Chondrocyte (in vitro differentiated cells): ENCODE measurements at regions not wholly inside any gene's neighbourhood (a gene's known extent, or its start where the extent isn't known, plus 50 kb on each side); places are given as distances from the start of the nearest gene placed in this dataset.
"Not testable (repeated sequence)": the region's sequence is repeated elsewhere in the genome, so short reads cannot be mapped to it uniquely, and the experiment has no call there.

Source experiments
- DNase-seq: peaks from one replicate; pipeline ENCODE4 v3.0.0; 2021; ENCODE audit warnings: mixed read lengths, low spot score
- H3K27ac Mint-ChIP-seq: one replicate; pipeline ENCODE4 v1.8.0; 2021; ENCODE audit warnings: mild to moderate bottlenecking, moderate library complexity, mixed read lengths; ENCODE audit not compliant: unreplicated experiment
- H3K27me3 Mint-ChIP-seq: 2 replicates; pipeline ENCODE4 v1.8.0; 2021; ENCODE audit warnings: low read depth, mixed read lengths
- H3K36me3 Mint-ChIP-seq: 2 replicates; pipeline ENCODE4 v1.8.0; 2021; ENCODE audit warnings: low read depth, mixed read lengths
- H3K4me1 Mint-ChIP-seq: 2 replicates; pipeline ENCODE4 v1.8.0; 2021; ENCODE audit warnings: low read depth, mild to moderate bottlenecking, mixed read lengths
- H3K4me3 Mint-ChIP-seq: one replicate; pipeline ENCODE4 v1.8.0; 2021; ENCODE audit warnings: mild to moderate bottlenecking, moderate library complexity, mixed read lengths; ENCODE audit not compliant: unreplicated experiment
- H3K9me3 Mint-ChIP-seq: 2 replicates; pipeline ENCODE4 v1.8.0; 2021; ENCODE audit warnings: low read depth, mixed read lengths
- TF ChIP-seq, protein P1 (sequence below): fragments of 200-600 bp; sonication (generic); IDR thresholded peaks from 2 replicates; pipeline ENCODE4 v1.5.0; 2021; ENCODE audit warnings: antibody characterized with exemption, mild to moderate bottlenecking, moderate library complexity

- peaks cover 3% of the 10 kb centered on the region for H3K9me3 Mint-ChIP-seq
- no peaks in the 10 kb centered on the region for H3K36me3 Mint-ChIP-seq
- H3K4me3 Mint-ChIP-seq, result no peak overlapping the region
- H3K27me3 Mint-ChIP-seq, result no peaks in the 10 kb centered on the region
- H3K4me1 Mint-ChIP-seq, result peaks cover 10% of the 10 kb centered on the region
- TF ChIP-seq, protein P1, sequence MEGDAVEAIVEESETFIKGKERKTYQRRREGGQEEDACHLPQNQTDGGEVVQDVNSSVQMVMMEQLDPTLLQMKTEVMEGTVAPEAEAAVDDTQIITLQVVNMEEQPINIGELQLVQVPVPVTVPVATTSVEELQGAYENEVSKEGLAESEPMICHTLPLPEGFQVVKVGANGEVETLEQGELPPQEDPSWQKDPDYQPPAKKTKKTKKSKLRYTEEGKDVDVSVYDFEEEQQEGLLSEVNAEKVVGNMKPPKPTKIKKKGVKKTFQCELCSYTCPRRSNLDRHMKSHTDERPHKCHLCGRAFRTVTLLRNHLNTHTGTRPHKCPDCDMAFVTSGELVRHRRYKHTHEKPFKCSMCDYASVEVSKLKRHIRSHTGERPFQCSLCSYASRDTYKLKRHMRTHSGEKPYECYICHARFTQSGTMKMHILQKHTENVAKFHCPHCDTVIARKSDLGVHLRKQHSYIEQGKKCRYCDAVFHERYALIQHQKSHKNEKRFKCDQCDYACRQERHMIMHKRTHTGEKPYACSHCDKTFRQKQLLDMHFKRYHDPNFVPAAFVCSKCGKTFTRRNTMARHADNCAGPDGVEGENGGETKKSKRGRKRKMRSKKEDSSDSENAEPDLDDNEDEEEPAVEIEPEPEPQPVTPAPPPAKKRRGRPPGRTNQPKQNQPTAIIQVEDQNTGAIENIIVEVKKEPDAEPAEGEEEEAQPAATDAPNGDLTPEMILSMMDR, result no peak
- H3K27ac Mint-ChIP-seq, result no peak overlapping the region
- no peak for DNase-seq
Measured at GRCh38 chr10:109619914-109620313, 303.4 kb downstream of the XPNPEP1 start.

DNA sequence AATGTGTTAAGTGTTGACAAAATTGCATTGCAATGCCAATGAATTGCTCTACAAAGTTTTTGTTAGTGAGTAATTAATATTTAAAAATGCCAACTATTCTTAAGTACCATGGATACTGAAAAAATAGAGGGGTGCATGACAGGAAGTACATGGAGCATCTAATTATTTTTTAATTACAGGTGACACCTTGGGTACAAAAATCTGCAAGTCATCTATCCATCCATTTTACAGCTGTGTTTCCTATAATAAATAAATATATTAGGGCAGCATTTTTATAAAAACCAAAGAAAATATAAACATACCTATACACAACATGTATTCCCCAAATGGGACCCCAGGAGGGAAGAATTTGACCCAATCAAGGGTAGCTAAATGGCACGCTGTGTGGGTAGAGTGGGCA, 304.6 kb downstream of the XPNPEP1 start:
- Mint-ChIP-seq H3K27me3 (no peaks in the 10 kb centered on the region), H3K36me3 (no peaks in the 10 kb centered on the region), H3K4me1 (peaks cover 10% of the 10 kb centered on the region), H3K9me3 (peaks cover 9% of the 10 kb centered on the region), H3K4me3 (no peak overlapping the region), H3K27ac (no peak overlapping the region)
- TF ChIP-seq, protein P1, result no peak
- DNase-seq, result no peak

DNA sequence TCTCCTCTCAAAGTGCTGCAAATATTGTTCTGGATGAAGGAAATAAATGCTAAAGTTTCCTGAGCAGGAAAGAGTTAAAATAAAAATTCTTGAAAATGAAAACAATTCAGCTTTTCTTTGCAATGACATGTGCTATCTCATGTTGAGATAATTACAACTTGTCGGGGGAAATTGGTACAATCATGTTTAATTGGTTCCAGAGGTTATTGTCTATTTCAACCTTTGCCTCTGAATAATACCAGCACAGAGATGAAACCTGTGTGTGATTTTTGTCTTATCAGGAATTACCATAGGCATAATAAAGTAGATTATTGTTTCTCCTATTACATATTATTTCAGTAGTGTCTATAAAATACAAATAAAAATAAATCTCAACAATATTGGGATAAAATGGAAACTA, 305.0 kb downstream of the XPNPEP1 start:
- Mint-ChIP-seq H3K27ac (no peak overlapping the region), H3K4me1 (peaks cover 10% of the 10 kb centered on the region), H3K4me3 (no peak overlapping the region), H3K27me3 (no peaks in the 10 kb centered on the region), H3K36me3 (no peaks in the 10 kb centered on the region), H3K9me3 (peaks cover 9% of the 10 kb centered on the region)
- TF ChIP-seq, protein P1, result no peak
- DNase-seq, result no peak

DNA sequence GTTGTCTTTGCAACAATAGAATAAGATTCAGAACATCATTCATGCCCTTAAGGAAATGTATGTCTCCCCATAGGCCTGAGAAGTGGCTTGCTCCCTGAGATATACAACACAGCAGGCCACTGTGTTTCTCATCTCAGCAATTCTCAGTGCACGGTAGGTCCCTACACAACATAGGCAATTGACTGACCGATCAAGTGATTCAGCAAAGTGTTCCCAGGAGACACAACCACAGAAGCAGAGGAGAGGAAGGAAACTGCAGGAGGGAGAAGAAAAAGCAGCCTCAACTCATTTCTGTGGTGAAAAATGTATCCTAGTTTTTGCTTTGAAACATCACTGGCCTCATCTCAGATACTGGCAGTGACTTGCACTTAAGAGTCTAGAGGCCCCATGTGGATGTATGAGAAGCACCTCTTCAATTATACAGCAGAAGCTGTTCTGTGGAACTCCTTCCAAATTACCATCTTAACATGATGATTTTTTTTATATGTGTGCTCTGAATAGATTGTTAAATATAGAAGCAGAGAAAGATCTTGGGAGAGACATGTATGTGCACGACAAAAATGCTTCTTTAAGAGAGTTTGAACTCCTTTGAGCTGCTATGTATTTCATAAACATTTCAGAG, 306.8 kb downstream of the XPNPEP1 start:
- H3K36me3 Mint-ChIP-seq, result no peaks in the 10 kb centered on the region
- H3K9me3 Mint-ChIP-seq, result peaks cover 14% of the 10 kb centered on the region
- DNase-seq, result no peak
- TF ChIP-seq, protein P1, result no peak
- no peak overlapping the region for H3K27ac Mint-ChIP-seq
- no peaks in the 10 kb centered on the region for H3K27me3 Mint-ChIP-seq
- H3K4me3 Mint-ChIP-seq, result no peak overlapping the region
- H3K4me1 Mint-ChIP-seq, result peaks cover 10% of the 10 kb centered on the region

- H3K4me1 Mint-ChIP-seq, result peaks cover 54% of the 10 kb centered on the region
- peaks cover 13% of the 10 kb centered on the region for H3K36me3 Mint-ChIP-seq
- H3K27ac Mint-ChIP-seq, result peak overlapping the region; percentile 72
- H3K9me3 Mint-ChIP-seq, result peaks cover 41% of the 10 kb centered on the region
- not testable (repeated sequence) for H3K27me3 Mint-ChIP-seq, H3K4me3 Mint-ChIP-seq, DNase-seq
Measured at GRCh38 chr10:109595356-109595755, 328.0 kb downstream of the XPNPEP1 start.

DNA sequence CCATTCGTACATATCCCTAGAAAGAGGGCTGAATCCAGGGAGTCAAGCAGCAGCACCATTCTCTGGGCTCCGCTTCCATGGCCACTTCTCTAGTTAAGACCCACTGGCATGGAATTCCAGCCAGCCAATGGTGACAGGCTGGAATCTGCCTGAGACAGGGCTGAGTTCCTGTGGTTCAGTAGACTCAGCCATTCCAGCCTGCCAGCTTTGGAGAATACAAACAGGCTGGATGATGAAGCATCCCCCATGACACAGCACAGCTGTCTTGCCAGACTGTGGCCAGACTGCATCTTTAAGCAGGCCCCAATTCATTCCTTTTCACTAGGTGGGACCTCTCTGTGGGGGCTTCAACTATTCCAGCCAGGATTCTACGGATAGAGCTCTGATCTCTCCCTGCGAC, 329.6 kb downstream of the XPNPEP1 start:
- Mint-ChIP-seq H3K27ac (peak overlapping the region; percentile 72), H3K4me1 (peaks cover 63% of the 10 kb centered on the region)
- no peak for DNase-seq

More for the DNA sequence above, 329.6 kb downstream of the XPNPEP1 start:
- Mint-ChIP-seq H3K36me3 (peaks cover 11% of the 10 kb centered on the region), H3K4me3 (no peak overlapping the region), H3K27me3 (no peaks in the 10 kb centered on the region), H3K9me3 (peaks cover 34% of the 10 kb centered on the region)
- TF ChIP-seq, protein P1, result no peak
